Activated naive CD4-positive, alpha-beta T cell treated with anti-CD3 and anti-CD28 coated beads, Interleukin-2, amount 10 ng/mL, durations not matched to agents 7 days and 5 days (primary cell): ENCODE measurements at regions not wholly inside any gene's neighbourhood (a gene's known extent, or its start where the extent isn't known, plus 50 kb on each side); places are given as distances from the start of the nearest gene placed in this dataset.
A peak's percentile ranks its signal among the peaks of the same experiment; 100 is the strongest.

Source experiments
- CTCF ChIA-PET: fragments of 350-600 bp; sonication (Branson Sonifier 250); formaldehyde crosslinking; loops from one replicate; lab custom pipeline; 2021; ENCODE audit warnings: antibody characterized with exemption; lab: Charles Lee
- DNase-seq: peaks from one replicate; pipeline ENCODE4 v3.0.0-alpha.2; 2020
- H3K27ac Mint-ChIP-seq: one replicate; pipeline ENCODE4 v1.8.0; 2021; ENCODE audit warnings: mild to moderate bottlenecking, moderate library complexity, mixed read lengths
- H3K27me3 Mint-ChIP-seq: one replicate; pipeline ENCODE4 v1.8.0; 2021; ENCODE audit warnings: mild to moderate bottlenecking, mixed read lengths
- H3K36me3 Mint-ChIP-seq: one replicate; pipeline ENCODE4 v1.8.0; 2021; ENCODE audit warnings: mixed read lengths
- H3K4me1 Mint-ChIP-seq: one replicate; pipeline ENCODE4 v1.8.0; 2021; ENCODE audit warnings: mixed read lengths
- H3K4me3 Mint-ChIP-seq: one replicate; pipeline ENCODE4 v1.8.0; 2021; ENCODE audit warnings: mild to moderate bottlenecking, moderate library complexity, mixed read lengths
- H3K9me3 Mint-ChIP-seq: one replicate; pipeline ENCODE4 v1.8.0; 2021; ENCODE audit warnings: mixed read lengths

DNA sequence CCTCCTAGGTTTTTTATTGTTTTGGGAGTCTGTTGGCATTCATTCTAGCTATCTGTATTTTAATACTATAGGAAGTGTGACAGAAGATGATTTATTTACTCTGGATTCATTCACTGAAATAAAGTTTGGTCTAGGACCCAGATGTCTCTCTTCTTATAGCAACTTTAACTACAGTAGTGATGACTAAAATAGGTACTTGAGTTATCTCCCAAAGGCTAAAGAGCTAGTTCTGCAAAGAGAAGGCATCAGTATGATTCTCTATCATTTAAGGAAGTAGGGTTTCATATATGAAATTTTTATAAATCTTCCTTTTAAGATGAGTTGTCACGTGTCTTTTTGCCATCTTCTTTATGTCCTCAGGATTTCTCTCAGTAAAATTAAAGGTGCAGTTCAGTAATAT lies 507.4 kb downstream of the KCTD12 start:
- CTCF ChIA-PET = no interaction called here
- no peak overlapping the region for H3K4me3 Mint-ChIP-seq
- H3K36me3 Mint-ChIP-seq = no peaks in the 10 kb centered on the region
- no peaks in the 10 kb centered on the region for H3K4me1 Mint-ChIP-seq
- no peaks in the 10 kb centered on the region for H3K27me3 Mint-ChIP-seq
- no peak for DNase-seq
- H3K27ac Mint-ChIP-seq = no peak overlapping the region
- H3K9me3 Mint-ChIP-seq = no peaks in the 10 kb centered on the region

GRCh38 chr13:76363682-76364289 lies 522.4 kb downstream of the KCTD12 start:
- no peaks in the 10 kb centered on the region for H3K4me1 Mint-ChIP-seq
- H3K4me3 Mint-ChIP-seq = no peak overlapping the region
- no peak for DNase-seq
- H3K9me3 Mint-ChIP-seq = no peaks in the 10 kb centered on the region
- H3K27ac Mint-ChIP-seq = no peak overlapping the region
- CTCF ChIA-PET = no interaction called here
- no peaks in the 10 kb centered on the region for H3K27me3 Mint-ChIP-seq
- no peaks in the 10 kb centered on the region for H3K36me3 Mint-ChIP-seq

GRCh38 chr13:76361868-76362267 lies 524.3 kb downstream of the KCTD12 start:
- CTCF ChIA-PET = no interaction called here
- Mint-ChIP-seq H3K9me3 (no peaks in the 10 kb centered on the region), H3K4me3 (no peak overlapping the region), H3K4me1 (no peaks in the 10 kb centered on the region), H3K27ac (no peak overlapping the region), H3K27me3 (no peaks in the 10 kb centered on the region), H3K36me3 (no peaks in the 10 kb centered on the region)
- no peak for DNase-seq

- H3K4me1 Mint-ChIP-seq = no peaks in the 10 kb centered on the region
- H3K9me3 Mint-ChIP-seq = no peaks in the 10 kb centered on the region
Observed at GRCh38 chr13:76351541-76352229, 534.5 kb downstream of the KCTD12 start.

DNA sequence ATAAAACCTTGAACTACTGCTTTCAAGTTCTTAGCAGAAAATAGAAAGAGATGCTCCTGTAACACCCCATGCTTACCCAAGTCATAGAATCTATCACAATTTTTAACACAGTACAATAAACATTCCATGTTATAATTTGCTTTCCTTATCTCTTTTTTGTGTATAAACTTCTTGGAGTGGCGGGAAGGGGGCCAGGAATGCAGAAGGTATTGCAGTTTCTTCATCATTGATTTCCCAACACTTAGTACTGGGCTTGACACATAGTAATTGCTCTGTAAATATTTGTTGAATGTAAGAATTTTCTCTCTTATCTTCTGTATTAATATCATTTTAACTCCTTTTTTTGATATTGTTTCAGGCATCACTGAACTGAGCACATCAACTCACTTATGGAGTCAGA lies 535.8 kb downstream of the KCTD12 start:
- H3K27me3 Mint-ChIP-seq = no peaks in the 10 kb centered on the region
- CTCF ChIA-PET = no interaction called here
- no peak overlapping the region for H3K4me3 Mint-ChIP-seq
- DNase-seq = no peak
- H3K9me3 Mint-ChIP-seq = no peaks in the 10 kb centered on the region
- no peaks in the 10 kb centered on the region for H3K36me3 Mint-ChIP-seq
- no peaks in the 10 kb centered on the region for H3K4me1 Mint-ChIP-seq
- H3K27ac Mint-ChIP-seq = no peak overlapping the region

More at GRCh38 chr13:76351541-76352229, 534.5 kb downstream of the KCTD12 start:
- no peaks in the 10 kb centered on the region for H3K27me3 Mint-ChIP-seq
- CTCF ChIA-PET = no interaction called here
- DNase-seq = no peak
- no peak overlapping the region for H3K4me3 Mint-ChIP-seq
- no peaks in the 10 kb centered on the region for H3K36me3 Mint-ChIP-seq
- H3K27ac Mint-ChIP-seq = no peak overlapping the region

GRCh38 chr13:76349700-76350099 lies 536.5 kb downstream of the KCTD12 start:
- Mint-ChIP-seq H3K36me3 (no peaks in the 10 kb centered on the region), H3K9me3 (no peaks in the 10 kb centered on the region), H3K4me1 (no peaks in the 10 kb centered on the region), H3K4me3 (no peak overlapping the region), H3K27me3 (no peaks in the 10 kb centered on the region), H3K27ac (no peak overlapping the region)
- DNase-seq = no peak
- CTCF ChIA-PET = no interaction called here

GRCh38 chr13:76339649-76340048 lies 546.6 kb downstream of the KCTD12 start:
- Mint-ChIP-seq H3K4me3 (no peak overlapping the region), H3K27ac (no peak overlapping the region), H3K9me3 (peaks cover 5% of the 10 kb centered on the region), H3K27me3 (no peaks in the 10 kb centered on the region), H3K36me3 (no peaks in the 10 kb centered on the region), H3K4me1 (no peaks in the 10 kb centered on the region)
- CTCF ChIA-PET = no interaction called here
- no peak for DNase-seq

- Mint-ChIP-seq H3K4me3 (no peak overlapping the region), H3K4me1 (no peaks in the 10 kb centered on the region), H3K27ac (no peak overlapping the region), H3K36me3 (no peaks in the 10 kb centered on the region), H3K27me3 (no peaks in the 10 kb centered on the region), H3K9me3 (no peaks in the 10 kb centered on the region)
- CTCF ChIA-PET = no interaction called here
- no peak for DNase-seq
Observed at GRCh38 chr13:76338003-76338402, 548.2 kb downstream of the KCTD12 start.

DNA sequence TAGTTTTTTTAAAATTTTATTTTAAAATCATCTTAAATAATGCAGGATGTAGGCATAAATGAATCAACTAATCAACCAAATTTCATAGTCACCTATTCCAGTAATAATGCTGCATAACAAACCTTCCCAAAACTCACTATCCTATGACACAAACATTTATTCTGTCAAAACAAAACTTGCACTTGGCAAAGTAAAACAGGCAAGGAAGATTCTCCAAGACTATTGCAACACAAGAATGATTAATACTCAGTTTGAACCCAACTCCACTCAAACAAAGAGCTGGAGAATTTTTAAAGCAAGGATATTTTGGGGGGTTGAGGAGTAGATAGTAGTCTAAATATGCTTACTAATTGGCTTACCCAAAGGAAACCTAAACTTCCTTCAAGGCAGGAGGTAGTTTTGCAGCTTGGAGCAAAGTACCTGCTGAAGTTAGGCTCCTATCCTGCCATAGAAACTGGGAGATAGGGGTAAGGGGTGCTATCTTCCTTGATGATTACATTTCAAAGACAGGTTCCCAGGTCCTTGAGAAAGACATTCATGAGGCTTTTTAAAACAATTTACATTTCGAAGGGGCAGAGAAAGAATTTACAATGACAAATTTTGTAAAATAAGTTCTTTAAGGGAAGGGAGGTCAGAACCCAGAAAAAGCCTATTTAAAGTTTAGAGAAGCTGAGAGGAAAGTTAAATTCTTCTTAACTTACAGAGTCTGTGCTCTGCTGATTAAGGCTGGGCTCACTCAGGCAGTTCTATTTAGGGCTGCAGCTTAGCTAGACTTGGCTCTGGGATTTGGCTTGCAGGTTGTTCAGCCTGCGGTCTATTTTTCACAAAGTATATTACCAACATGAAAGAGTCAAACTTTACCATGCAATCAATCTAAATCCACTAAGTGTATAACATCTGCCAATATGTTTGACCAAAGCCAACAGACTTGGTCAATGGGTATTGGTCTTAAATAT lies 549.0 kb downstream of the KCTD12 start:
- H3K9me3 Mint-ChIP-seq = no peaks in the 10 kb centered on the region
- H3K27ac Mint-ChIP-seq = no peak overlapping the region
- no peak overlapping the region for H3K4me3 Mint-ChIP-seq
- H3K36me3 Mint-ChIP-seq = no peaks in the 10 kb centered on the region
- CTCF ChIA-PET = no interaction called here
- no peaks in the 10 kb centered on the region for H3K27me3 Mint-ChIP-seq
- no peak for DNase-seq
- H3K4me1 Mint-ChIP-seq = no peaks in the 10 kb centered on the region

- Mint-ChIP-seq H3K4me1 (no peaks in the 10 kb centered on the region), H3K27me3 (no peaks in the 10 kb centered on the region), H3K36me3 (no peaks in the 10 kb centered on the region), H3K27ac (no peak overlapping the region), H3K4me3 (no peak overlapping the region), H3K9me3 (no peaks in the 10 kb centered on the region)
- CTCF ChIA-PET = no interaction called here
- no peak for DNase-seq
Observed at GRCh38 chr13:76335463-76335862, 550.7 kb downstream of the KCTD12 start.

DNA sequence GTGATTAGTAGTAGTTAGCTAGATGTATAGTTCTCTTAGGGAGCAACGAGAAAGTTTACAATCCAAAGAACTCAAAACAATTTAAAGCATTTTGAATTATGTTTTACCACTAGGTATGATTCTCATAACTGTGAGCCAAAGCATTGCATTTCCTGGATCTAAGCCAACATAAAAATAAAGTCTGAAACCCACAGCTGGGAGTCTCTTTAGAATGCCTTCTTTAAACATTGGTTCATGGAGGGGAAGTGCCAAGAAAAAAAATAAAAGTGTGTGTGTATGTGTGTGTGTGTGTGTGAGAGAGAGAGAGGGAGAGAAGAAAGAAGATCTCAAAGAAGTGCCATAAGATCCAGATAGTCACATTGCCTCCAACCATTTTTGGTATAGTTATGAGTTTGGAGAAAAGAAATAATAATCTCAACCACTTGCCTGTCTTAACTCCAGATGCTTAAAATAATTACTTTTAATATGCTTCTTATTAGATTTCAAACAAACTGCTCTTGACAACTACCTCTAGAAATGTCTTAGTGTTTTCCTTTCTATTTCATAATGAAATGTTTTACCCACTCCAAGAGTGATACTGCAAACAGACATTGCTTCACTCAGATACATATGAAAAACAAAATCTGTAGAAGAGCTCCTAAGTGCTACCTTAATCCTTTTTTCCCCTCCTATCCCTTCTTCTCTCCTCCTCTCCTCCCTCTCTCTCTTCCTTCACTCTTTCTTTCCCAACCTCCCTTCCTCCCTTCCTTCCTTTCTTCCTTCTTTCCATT lies 554.1 kb downstream of the KCTD12 start:
- CTCF ChIA-PET = no interaction called here
- H3K27me3 Mint-ChIP-seq = no peaks in the 10 kb centered on the region
- H3K36me3 Mint-ChIP-seq = no peaks in the 10 kb centered on the region
- no peaks in the 10 kb centered on the region for H3K4me1 Mint-ChIP-seq
- peak overlapping the region; percentile 8 for H3K27ac Mint-ChIP-seq
- H3K4me3 Mint-ChIP-seq = no peak overlapping the region
- no peak for DNase-seq
- no peaks in the 10 kb centered on the region for H3K9me3 Mint-ChIP-seq

GRCh38 chr13:76330761-76331160 lies 555.4 kb downstream of the KCTD12 start:
- Mint-ChIP-seq H3K27ac (no peak overlapping the region), H3K27me3 (no peaks in the 10 kb centered on the region), H3K4me3 (no peak overlapping the region), H3K4me1 (no peaks in the 10 kb centered on the region), H3K9me3 (no peaks in the 10 kb centered on the region), H3K36me3 (no peaks in the 10 kb centered on the region)
- CTCF ChIA-PET = no interaction called here
- DNase-seq = no peak

DNA sequence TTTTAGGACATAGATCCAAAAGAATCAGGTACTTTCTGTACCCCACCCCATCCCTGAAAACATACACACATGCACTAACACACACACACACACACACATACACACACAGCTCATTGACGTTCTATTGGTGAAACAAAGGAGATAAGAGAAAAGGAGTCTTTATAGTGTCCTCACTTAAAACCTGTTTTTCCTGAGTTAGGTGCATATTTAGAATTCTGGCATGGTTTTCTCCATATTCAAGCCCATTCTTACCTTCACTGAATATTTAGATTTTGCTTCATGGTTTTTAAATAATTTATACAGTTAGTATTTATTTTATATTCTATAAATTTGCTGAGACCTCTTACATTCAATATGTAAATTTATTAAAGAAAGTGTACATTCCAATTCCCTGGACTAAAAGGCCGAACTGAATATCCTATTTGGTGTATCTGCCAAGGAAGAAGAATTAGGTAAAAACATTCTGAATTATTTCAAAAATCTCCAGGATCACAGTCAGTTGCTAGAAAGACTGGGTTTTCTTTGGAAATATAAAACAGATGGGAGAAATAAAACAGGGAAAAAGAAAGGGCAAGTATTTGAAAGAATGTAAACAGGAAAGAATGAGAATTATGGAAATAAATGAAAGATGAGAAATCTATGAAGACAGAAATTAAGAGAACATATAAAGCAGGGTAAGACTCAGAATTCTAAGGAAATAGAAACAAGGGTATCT lies 556.2 kb downstream of the KCTD12 start:
- CTCF ChIA-PET = no interaction called here
- Mint-ChIP-seq H3K27me3 (no peaks in the 10 kb centered on the region), H3K36me3 (no peaks in the 10 kb centered on the region), H3K9me3 (no peaks in the 10 kb centered on the region), H3K4me3 (no peak overlapping the region), H3K27ac (no peak overlapping the region), H3K4me1 (no peaks in the 10 kb centered on the region)
- no peak for DNase-seq

GRCh38 chr13:76329004-76329403 lies 557.2 kb downstream of the KCTD12 start:
- H3K4me1 Mint-ChIP-seq = no peaks in the 10 kb centered on the region
- no peaks in the 10 kb centered on the region for H3K9me3 Mint-ChIP-seq
- no peaks in the 10 kb centered on the region for H3K36me3 Mint-ChIP-seq
- no peak overlapping the region for H3K4me3 Mint-ChIP-seq
- H3K27me3 Mint-ChIP-seq = no peaks in the 10 kb centered on the region
- no peak overlapping the region for H3K27ac Mint-ChIP-seq
- no peak for DNase-seq
- CTCF ChIA-PET = no interaction called here
